NCI-H774 (cell line): ENCODE measurements at regions not wholly inside any gene's neighbourhood (a gene's known extent, or its start where the extent isn't known, plus 50 kb on each side); places are given as distances from the start of the nearest gene placed in this dataset.
"Not testable (repeated sequence)": the region's sequence is repeated elsewhere in the genome, so short reads cannot be mapped to it uniquely, and the experiment has no call there.

ENCODE experiments used
- DNase-seq: peaks from one replicate; lab custom pipeline; 2025; lab: John Stamatoyannopoulos, UW

- DNase-seq, result no peak
These were observed 76.3 kb upstream of the C7orf33 start for GRCh38 chr7:148514236-148514635.

GRCh38 chr7:148515237-148515636, 75.3 kb upstream of the C7orf33 start:
- no peak for DNase-seq

GRCh38 chr7:148515728-148516695, 74.6 kb upstream of the C7orf33 start:
- no peak for DNase-seq

GRCh38 chr7:148519386-148519785, 71.2 kb upstream of the C7orf33 start:
- not testable (repeated sequence) for DNase-seq

- no peak for DNase-seq
These were observed 69.3 kb upstream of the C7orf33 start for GRCh38 chr7:148521271-148521670.

GRCh38 chr7:148523550-148523949, 67.0 kb upstream of the C7orf33 start:
- DNase-seq, result no peak

- no peak for DNase-seq
These were observed 65.9 kb upstream of the C7orf33 start for GRCh38 chr7:148524479-148525224.

- no peak for DNase-seq
These were observed 62.8 kb upstream of the C7orf33 start for GRCh38 chr7:148527717-148528168.

GRCh38 chr7:148535217-148535616, 55.3 kb upstream of the C7orf33 start:
- no peak for DNase-seq

GRCh38 chr7:148537435-148537834, 53.1 kb upstream of the C7orf33 start:
- DNase-seq, result no peak

GRCh38 chr7:148540041-148540738, 50.4 kb upstream of the C7orf33 start:
- DNase-seq, result no peak
